ENCODE measurements at regions not wholly inside any gene's neighbourhood (a gene's known extent, or its start where the extent isn't known, plus 50 kb on each side); places are given as distances from the start of the nearest gene placed in this dataset.

DNA sequence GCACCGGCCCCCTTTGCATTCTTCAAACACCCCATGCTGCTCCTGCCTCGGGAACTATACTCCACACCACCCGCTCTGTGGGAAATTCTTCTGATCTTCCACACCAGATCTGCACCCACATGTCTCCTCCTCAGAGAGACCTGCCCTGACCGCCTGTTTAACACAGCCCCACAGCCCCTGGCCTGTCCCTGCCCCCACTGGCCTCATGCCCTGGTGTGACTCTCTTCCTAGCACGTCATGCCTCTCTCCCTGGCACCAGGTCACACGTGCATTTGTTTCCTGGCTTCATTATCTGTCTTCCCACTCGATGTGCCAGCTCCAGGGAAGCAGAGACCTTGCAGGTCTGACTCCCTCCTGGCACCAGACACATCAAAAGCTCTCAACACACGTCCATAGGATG lies 79.6 kb downstream of the ANKRD60 start:
- BruUV-seq (replicated peaks), result no TSS peak
- TF ChIP-seq ZNF274 (IDR thresholded peaks at IDR 0.05; ENCODE audit: low read depth, low read length) (no peak), FOSL1 (IDR thresholded peaks at IDR 0.05; ENCODE audit: low read depth) (no peak), SIN3A (IDR thresholded peaks at IDR 0.05; ENCODE audit: low read depth) (no peak), SP1 (IDR thresholded peaks at IDR 0.05; ENCODE audit: low read depth) (no peak), ATF3 (IDR thresholded peaks at IDR 0.05) (no peak), ELF1 (IDR thresholded peaks at IDR 0.05; ENCODE audit: borderline replicate concordance, low read depth) (no peak), EZH2phosphoT487 (IDR thresholded peaks at IDR 0.05; ENCODE audit: borderline replicate concordance) (no peak), POLR2A (IDR thresholded peaks at IDR 0.05; ENCODE audit: borderline replicate concordance, extremely low read depth, insufficient read depth, insufficient read length) (no peak), EZH2 (IDR thresholded peaks at IDR 0.05) (no peak), EGR1 (IDR thresholded peaks at IDR 0.05; ENCODE audit: low read depth) (no peak), YY1 (IDR thresholded peaks at IDR 0.05; ENCODE audit: extremely low read depth, insufficient replicate concordance, low read depth, low read length) (no peak), CBX3 (IDR thresholded peaks at IDR 0.05; ENCODE audit: low read depth) (no peak), POLR2AphosphoS5 (IDR thresholded peaks at IDR 0.05; ENCODE audit: low read depth, low read length) (no peak)
- TF ChIP-seq, protein P1, sequence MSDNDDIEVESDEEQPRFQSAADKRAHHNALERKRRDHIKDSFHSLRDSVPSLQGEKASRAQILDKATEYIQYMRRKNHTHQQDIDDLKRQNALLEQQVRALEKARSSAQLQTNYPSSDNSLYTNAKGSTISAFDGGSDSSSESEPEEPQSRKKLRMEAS (IDR thresholded peaks at IDR 0.05), result no peak
- H4K20me1 ChIP-seq (ENCODE audit: insufficient read depth), result no peaks in the 10 kb centered on the region
- H3K27ac ChIP-seq (ENCODE audit: low read depth, low read length), result no peak overlapping the region
- no peaks in the 10 kb centered on the region for H3K79me2 ChIP-seq (ENCODE audit: insufficient read depth, low read length)
- H2AFZ ChIP-seq (ENCODE audit: low read depth, low read length, poor library complexity, severe bottlenecking), result no peak overlapping the region
- no peak overlapping the region for H3K4me3 ChIP-seq (replicated peaks in 1 of 2; ENCODE audit: low read depth in 1 of 2, low read length in 2 of 2)
- no peaks in the 10 kb centered on the region for H3K9me3 ChIP-seq (ENCODE audit: control insufficient read depth in 1 of 2, insufficient read depth in 1 of 2, low read depth in 1 of 2, low read length in 2 of 2)
- CTCF ChIA-PET, result no interaction called here
- no peaks in the 10 kb centered on the region for H3K9me2 ChIP-seq (ENCODE audit: insufficient read depth)
- no peak overlapping the region for H3K4me2 ChIP-seq (ENCODE audit: low read length)
- POLR2A ChIA-PET, result no interaction called here
- no peak for ATAC-seq
- intact Hi-C loops (cut with micrococcal nuclease), result no loop called here
- H3K9ac ChIP-seq (ENCODE audit: low read length), result no peak overlapping the region
- no peaks in the 10 kb centered on the region for H3K36me3 ChIP-seq (ENCODE audit: control insufficient read depth in 1 of 2, insufficient read depth in 2 of 2, low read length in 2 of 2)
- no peak for DNase-seq (ENCODE audit: low read depth, low spot score)
- H3K4me1 ChIP-seq (ENCODE audit: control insufficient read depth in 1 of 2, insufficient read depth in 2 of 2, low read length in 2 of 2), result no peaks in the 10 kb centered on the region
- H3K27me3 ChIP-seq (ENCODE audit: insufficient read depth, low read length), result peaks cover 52% of the 10 kb centered on the region
- RAD21 ChIA-PET (ENCODE audit: low non-redundant PET in 1 of 2, low total read pairs in 2 of 2, uncharacterized antibody in 2 of 2, unreplicated experiment in 2 of 2), result no interaction called here

Measured in HCT116 (cell line).